MCF 10A (cell line): ENCODE measurements at regions not wholly inside any gene's neighbourhood (a gene's known extent, or its start where the extent isn't known, plus 50 kb on each side); places are given as distances from the start of the nearest gene placed in this dataset.

ENCODE experiments used
- BruUV-seq: library from RNA; stranded (reverse); fragments of 400-500 nt; replicated peaks from 2 replicates; lab custom pipeline; 2021; lab: Mats Ljungman, UMichigan
- CTCF ChIA-PET: fragments of 300-600 bp; sonication (Branson Sonifier 250); formaldehyde crosslinking; extraction: SDS; loops from one replicate; lab custom pipeline; 2021; ENCODE audit warnings: antibody characterized with exemption, inconsistent platforms; lab: Yijun Ruan, JAX
- POLR2A ChIA-PET: fragments of 300-600, 350-650 bp; sonication (Branson Sonifier 250); formaldehyde crosslinking; extraction: SDS; loops from one replicate; lab custom pipeline; 2020; ENCODE audit warnings: antibody characterized with exemption, inconsistent platforms; lab: Yijun Ruan, JAX
- DNase-seq: peaks from one replicate; pipeline ENCODE4 v3.0.0-alpha.2; 2018; ENCODE audit not compliant: unreplicated experiment
- H3K27ac Mint-ChIP-seq: one replicate; pipeline ENCODE4 v1.8.0; 2022; ENCODE audit warnings: mild to moderate bottlenecking, low read depth, mixed read lengths; ENCODE audit not compliant: unreplicated experiment
- H3K27me3 Mint-ChIP-seq: one replicate; pipeline ENCODE4 v1.8.0; 2022; ENCODE audit warnings: mixed read lengths; ENCODE audit not compliant: insufficient read depth, unreplicated experiment
- H3K36me3 Mint-ChIP-seq: one replicate; pipeline ENCODE4 v1.8.0; 2022; ENCODE audit warnings: mild to moderate bottlenecking, moderate library complexity, mixed read lengths; ENCODE audit not compliant: insufficient read depth, unreplicated experiment
- H3K4me1 Mint-ChIP-seq: one replicate; pipeline ENCODE4 v1.8.0; 2022; ENCODE audit warnings: mixed read lengths; ENCODE audit not compliant: insufficient read depth, unreplicated experiment
- H3K4me3 Mint-ChIP-seq: one replicate; pipeline ENCODE4 v1.8.0; 2022; ENCODE audit warnings: mild to moderate bottlenecking, moderate library complexity, mixed read lengths; ENCODE audit not compliant: unreplicated experiment
- H3K9me3 Mint-ChIP-seq: one replicate; pipeline ENCODE4 v1.8.0; 2022; ENCODE audit warnings: mixed read lengths; ENCODE audit not compliant: unreplicated experiment
- intact Hi-C: fragments of 100-400 bp; cut with micrococcal nuclease; formaldehyde crosslinking; loops from 2 replicates; pipeline ENCODE4 v1.14.1; 2022
- TF ChIP-seq, protein P1 (sequence below): fragments of 200-600 bp; IDR thresholded peaks from one replicate; pipeline ENCODE4 v1.8.0; 2022; ENCODE audit warnings: antibody characterized with exemption, mild to moderate bottlenecking; ENCODE audit not compliant: unreplicated experiment

DNA sequence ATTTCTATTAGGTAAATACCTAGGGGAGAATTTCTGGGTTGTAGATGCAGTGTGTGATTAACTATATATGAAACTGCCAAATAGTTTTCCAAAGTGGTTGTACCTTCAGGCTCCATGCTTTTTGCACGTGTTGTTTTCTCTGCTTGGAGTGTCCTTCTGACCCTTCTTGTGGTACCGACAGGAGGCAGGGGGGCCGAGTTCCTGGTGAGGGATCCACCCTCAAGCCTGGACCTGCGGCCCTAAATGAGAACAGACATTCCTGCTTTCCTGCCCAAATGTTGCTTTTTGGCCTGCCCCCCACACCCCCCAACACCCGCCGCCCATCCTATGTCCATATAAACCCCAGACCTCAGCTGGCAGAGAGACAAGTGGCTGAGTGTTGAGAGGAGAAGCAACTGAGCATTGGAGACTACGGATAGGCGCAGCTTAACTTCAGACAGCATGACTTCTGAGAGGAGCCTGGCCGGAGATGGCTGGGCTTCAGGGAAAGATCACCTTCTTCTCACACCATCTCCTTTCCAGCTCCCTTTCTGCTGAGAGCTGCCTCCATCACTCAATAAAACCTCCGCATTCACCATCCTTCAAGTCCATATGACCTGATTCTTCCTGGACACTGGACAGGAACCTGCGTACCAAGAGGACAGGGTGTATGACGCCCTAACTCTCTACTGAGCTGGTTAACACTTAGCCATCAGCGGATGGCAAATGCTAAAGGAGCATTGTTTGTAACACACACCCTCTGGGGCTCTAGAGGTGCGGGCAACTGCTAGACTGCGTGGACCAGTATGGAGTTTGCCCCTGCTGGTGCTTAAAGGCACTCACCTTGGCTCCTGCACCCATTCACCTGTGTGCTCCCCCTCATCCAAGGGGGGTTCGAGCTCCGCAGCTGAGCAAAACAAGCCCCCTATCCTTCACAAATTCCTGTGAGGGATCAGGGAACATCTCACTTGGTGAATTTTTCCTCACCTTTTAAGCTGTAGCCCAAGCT is 194.7 kb upstream of the FBXO33 start:
- H3K9me3 Mint-ChIP-seq, result peaks cover 10% of the 10 kb centered on the region
- H3K27me3 Mint-ChIP-seq, result peaks cover 56% of the 10 kb centered on the region
- H3K36me3 Mint-ChIP-seq, result no peaks in the 10 kb centered on the region
- no peak for DNase-seq
- CTCF ChIA-PET, result interaction anchor here (0.6 kb wide), 1 partner anchor 160 kb away, joined by 3 read pairs; no protein-coding TSS in a partner anchor
- no peaks in the 10 kb centered on the region for H3K4me1 Mint-ChIP-seq
- intact Hi-C loops, result no loop called here
- BruUV-seq, result no TSS peak
- H3K27ac Mint-ChIP-seq, result no peak overlapping the region
- no peak overlapping the region for H3K4me3 Mint-ChIP-seq
- TF ChIP-seq, protein P1, sequence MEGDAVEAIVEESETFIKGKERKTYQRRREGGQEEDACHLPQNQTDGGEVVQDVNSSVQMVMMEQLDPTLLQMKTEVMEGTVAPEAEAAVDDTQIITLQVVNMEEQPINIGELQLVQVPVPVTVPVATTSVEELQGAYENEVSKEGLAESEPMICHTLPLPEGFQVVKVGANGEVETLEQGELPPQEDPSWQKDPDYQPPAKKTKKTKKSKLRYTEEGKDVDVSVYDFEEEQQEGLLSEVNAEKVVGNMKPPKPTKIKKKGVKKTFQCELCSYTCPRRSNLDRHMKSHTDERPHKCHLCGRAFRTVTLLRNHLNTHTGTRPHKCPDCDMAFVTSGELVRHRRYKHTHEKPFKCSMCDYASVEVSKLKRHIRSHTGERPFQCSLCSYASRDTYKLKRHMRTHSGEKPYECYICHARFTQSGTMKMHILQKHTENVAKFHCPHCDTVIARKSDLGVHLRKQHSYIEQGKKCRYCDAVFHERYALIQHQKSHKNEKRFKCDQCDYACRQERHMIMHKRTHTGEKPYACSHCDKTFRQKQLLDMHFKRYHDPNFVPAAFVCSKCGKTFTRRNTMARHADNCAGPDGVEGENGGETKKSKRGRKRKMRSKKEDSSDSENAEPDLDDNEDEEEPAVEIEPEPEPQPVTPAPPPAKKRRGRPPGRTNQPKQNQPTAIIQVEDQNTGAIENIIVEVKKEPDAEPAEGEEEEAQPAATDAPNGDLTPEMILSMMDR, result no peak
- POLR2A ChIA-PET, result no interaction called here

GRCh38 chr14:39621678-39622077 is 189.4 kb upstream of the FBXO33 start:
- CTCF ChIA-PET, result no interaction called here
- H3K4me3 Mint-ChIP-seq, result no peak overlapping the region
- H3K27me3 Mint-ChIP-seq, result peaks cover 52% of the 10 kb centered on the region
- H3K27ac Mint-ChIP-seq, result no peak overlapping the region
- intact Hi-C loops, result no loop called here
- DNase-seq, result no peak
- peaks cover 15% of the 10 kb centered on the region for H3K9me3 Mint-ChIP-seq
- no peaks in the 10 kb centered on the region for H3K36me3 Mint-ChIP-seq
- POLR2A ChIA-PET, result no interaction called here
- BruUV-seq, result no TSS peak
- TF ChIP-seq, protein P1, result no peak
- no peaks in the 10 kb centered on the region for H3K4me1 Mint-ChIP-seq

DNA sequence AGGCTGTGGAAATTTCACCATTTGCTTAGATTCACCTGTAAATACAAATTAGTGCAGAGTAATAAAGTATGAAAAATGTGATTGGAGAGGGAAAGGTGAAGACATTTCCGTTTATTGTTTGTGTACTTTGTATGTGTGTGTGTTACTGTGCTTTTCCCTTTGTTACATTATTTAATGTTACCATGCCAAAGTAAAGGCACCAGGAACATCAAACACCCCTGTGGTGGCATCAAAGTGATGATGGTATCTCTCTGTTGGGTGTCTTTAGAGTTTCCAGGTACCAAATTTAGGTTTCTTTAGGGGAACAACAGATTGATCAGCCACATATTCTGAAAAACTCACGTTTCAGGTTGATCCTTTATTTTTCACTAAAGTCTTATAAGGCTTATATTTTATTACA is 189.0 kb upstream of the FBXO33 start:
- peaks cover 47% of the 10 kb centered on the region for H3K27me3 Mint-ChIP-seq
- POLR2A ChIA-PET, result no interaction called here
- intact Hi-C loops, result no loop called here
- H3K4me1 Mint-ChIP-seq, result no peaks in the 10 kb centered on the region
- H3K36me3 Mint-ChIP-seq, result no peaks in the 10 kb centered on the region
- TF ChIP-seq, protein P1, result no peak
- peaks cover 15% of the 10 kb centered on the region for H3K9me3 Mint-ChIP-seq
- DNase-seq, result no peak
- no TSS peak for BruUV-seq
- H3K4me3 Mint-ChIP-seq, result no peak overlapping the region
- CTCF ChIA-PET, result no interaction called here
- H3K27ac Mint-ChIP-seq, result no peak overlapping the region

- Mint-ChIP-seq H3K27ac (no peak overlapping the region), H3K36me3 (no peaks in the 10 kb centered on the region), H3K4me3 (no peak overlapping the region), H3K4me1 (no peaks in the 10 kb centered on the region), H3K27me3 (peaks cover 33% of the 10 kb centered on the region), H3K9me3 (peaks cover 14% of the 10 kb centered on the region)
- TF ChIP-seq, protein P1, result no peak
- intact Hi-C loops, result no loop called here
- ChIA-PET CTCF (no interaction called here), POLR2A (no interaction called here)
- DNase-seq, result no peak
- no TSS peak for BruUV-seq
These were observed 185.3 kb upstream of the FBXO33 start for GRCh38 chr14:39617537-39617936.
